ENCODE measurements at regions not wholly inside any gene's neighbourhood (a gene's known extent, or its start where the extent isn't known, plus 50 kb on each side); places are given as distances from the start of the nearest gene placed in this dataset.
"Not testable (repeated sequence)": the region's sequence is repeated elsewhere in the genome, so short reads cannot be mapped to it uniquely, and the experiment has no call there.

- no peak for DNase-seq
Observed at GRCh38 chr10:22875581-22875980, 52.3 kb upstream of the ARMC3 start.

DNA sequence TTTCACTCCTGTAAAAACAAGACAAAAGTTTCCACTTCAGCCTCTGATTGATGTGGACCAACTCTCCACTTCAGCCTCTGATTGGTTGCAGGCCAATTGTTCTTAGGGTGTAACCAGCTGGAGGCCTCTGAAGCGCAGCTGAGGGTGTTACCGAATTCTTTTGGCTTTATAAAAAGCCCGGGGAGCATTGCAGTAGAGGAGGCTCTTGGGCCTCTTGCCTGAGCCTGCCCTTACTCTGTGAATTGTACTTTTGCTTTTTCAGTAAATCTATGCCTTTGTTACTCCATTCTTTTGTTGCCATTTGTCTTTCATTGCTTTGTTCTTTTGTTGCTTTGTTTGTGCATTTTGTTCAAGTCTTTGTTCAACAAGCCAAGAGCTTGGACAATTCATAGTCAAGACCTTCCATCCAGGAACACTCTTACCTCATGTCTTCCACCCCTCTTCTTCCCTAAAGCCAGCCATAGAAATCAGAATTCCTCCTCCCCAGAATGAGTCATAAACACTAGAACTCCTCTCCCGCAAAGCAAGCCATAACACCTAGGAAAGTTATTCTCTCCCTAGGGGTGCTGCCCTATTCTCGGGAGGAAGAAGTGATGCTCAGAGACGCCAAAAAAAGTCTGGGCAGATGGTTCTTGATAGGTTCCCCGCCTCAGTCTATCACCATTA is 53.5 kb upstream of the ARMC3 start:
- DNase-seq, result peak; percentile 70

DNA sequence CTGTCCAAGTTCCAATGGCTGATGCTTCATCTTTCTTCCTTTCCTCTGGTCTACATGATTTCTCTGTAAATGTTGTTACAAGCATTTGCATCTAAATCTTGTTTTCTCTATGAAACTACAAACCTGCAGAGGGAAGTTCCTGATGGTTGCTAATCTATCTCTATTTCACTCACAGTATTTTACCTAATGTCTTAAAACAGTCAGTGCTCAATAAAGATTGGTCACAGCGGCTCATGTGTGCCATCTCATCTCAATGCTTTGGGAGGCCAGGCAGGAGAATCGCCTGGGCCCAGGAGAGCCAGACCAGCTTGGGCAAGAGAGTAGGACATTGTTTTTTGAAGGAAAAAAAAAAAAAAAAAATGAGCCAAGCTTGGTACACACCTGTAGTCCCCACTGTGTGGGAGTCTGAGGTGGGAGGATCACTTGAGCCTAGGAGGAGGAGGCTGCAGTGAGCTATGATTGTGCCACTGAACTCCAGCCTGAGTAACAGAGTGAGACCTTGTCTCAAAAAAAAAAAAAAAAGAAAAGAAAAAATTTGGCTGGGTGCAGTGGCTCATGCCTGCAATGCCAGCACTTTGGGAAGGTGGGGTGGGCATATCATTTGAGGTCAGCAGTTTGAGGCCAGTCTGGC is 71.3 kb upstream of the ARMC3 start:
- DNase-seq, result no peak

DNA sequence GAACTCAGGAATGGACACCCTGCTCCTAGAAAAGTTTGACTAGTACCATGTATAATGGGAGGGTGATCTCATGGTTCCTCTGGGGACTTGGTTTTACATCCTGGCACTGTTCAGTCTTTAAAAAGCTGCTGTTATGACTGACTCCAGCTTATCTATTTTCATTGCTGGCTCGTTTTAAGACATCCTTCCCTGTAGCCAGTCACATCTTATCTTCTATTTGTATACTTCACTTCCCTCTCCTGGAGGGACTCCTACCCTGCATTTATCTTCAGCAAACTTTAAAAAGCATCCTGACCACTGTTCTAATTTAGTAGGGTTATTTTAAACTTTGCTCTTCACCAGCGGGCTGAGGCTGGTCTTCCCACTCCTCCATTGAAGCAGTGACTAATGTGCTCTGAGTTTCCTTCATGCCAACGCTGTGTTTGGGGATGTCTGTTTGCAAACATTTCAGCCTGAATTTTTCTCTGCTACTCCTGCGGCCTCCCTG is 72.9 kb upstream of the ARMC3 start:
- DNase-seq, result no peak

- DNase-seq, result no peak
Observed at GRCh38 chr10:22853906-22854447, 73.9 kb upstream of the ARMC3 start.

DNA sequence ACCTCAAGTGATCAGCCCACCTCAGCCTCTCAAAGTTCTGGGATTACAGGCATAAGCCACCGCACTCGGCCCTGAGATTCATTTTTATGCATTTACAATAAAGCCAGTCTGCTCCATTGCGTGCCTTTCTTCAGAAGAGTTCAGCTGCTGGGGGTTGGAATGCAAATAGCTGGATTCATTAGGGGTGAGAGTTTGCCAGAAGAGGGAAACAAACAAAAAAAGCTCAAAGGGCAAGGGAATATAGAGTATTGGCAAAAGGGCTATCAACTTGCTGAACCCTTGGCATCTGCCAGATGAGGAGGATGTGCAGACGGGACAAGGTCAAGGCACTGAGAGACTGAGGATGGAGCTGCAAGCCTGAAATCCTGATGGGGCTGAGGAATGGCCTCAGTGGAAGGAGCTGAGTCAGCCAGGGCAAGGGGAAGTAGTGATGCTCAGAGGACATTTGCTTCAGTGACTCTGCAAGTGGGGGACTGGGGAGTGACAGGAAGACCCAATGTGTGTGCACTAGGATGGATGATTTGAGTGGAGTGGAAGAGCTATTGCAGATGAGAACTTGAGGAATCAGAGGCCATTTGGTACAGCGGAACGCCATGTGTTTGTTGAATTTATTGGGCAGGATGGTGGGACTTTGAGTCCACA is 75.0 kb upstream of the ARMC3 start:
- DNase-seq, result no peak

DNA sequence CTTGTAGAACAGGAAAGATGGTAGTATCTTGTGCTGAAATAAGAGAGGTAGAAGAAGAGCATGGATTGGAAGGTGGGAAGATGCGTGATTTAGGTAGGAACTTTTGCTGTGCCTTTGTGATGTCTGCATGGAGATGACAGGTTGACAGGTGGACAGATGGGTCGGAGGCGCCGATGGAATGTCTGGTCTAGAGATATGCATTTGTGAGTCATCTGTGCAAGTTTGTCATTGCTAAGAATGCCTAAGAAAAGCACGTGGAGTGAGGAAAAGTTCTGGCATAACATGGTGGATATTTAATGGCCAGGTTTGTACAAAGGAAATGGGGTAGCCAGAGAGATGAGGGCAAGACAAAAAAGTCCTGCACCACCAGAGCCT is 76.0 kb upstream of the ARMC3 start:
- DNase-seq, result no peak

GRCh38 chr10:22850541-22850940 is 77.3 kb upstream of the ARMC3 start:
- no peak for DNase-seq

DNA sequence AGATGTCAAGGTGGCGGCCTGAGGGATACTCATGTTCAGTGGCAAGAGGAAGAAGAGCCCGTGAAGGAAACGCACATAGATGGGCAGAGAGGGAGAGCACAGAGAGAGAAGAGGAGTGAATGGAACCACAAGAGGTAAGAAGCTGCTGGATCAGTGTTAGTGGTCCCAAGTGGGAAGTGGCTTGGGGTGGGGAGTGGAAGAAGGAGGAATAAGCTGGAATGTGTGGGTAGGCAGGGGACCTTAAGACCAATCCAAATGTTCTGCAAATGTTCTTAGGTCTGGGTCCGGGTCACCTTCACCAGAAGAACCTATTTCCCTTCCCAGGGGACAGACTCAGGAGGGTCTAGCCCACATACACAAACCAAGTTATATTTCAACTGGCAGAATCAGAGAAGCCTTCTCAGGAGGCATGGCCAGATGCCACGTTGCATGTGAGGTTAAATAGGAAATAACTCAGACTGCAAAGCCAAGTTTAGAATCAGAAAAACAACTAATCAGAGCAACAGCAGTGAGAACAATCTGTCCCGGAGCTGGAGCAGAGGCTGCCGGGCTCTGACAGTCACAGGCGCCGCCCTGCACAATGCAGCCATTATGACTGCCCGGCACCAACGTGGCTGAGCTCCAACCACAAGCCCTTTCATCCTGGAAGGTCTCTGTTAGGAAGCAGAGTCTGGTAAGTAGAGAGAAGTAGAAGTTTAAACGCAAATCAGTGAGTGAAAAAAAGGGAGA is 78.6 kb upstream of the ARMC3 start:
- no peak for DNase-seq

GRCh38 chr10:22848509-22848908 is 79.3 kb upstream of the ARMC3 start:
- DNase-seq, result no peak

- DNase-seq, result no peak
Observed at GRCh38 chr10:22846294-22846693, 81.6 kb upstream of the ARMC3 start.

DNA sequence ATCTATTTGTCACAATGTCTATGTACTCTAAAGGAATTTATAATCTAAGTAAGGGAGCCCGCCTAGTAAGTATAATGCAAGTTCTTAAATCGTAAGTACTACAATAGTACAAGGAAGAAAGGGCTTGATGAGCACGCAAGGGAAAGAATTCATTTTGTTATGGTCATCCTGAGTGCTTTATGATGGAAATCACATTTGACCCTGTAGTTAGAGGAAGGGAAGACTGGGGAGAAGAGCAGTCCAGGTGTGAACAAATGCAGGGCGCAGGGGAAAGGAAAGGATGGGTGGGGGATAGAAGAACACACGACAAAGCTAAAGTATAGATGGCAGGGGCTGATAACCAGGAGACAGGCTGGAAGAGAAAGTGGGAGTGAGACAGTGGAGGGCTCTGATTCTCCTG is 88.2 kb upstream of the ARMC3 start:
- DNase-seq, result no peak

DNA sequence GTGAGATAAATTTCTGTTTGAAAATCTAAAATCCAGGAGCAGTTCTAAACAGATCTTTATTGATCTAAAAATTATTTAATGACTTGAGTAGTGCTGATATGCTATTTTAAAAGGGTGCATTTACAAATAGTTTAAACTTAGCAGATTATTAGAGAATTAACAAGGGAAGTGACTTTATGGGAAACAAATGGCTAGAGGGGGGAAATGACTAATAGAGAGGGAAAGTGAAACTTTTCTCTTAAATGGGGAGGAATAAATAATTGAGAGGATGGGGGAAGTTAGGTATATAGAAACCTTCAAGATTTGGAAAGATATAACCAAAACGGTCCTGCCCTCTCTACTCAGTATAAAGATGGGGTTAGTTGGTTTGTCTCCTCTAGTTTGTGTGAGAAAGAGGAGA is 90.1 kb upstream of the ARMC3 start:
- DNase-seq, result no peak

GRCh38 chr10:22837351-22837750 is 90.5 kb upstream of the ARMC3 start:
- DNase-seq, result no peak

DNA sequence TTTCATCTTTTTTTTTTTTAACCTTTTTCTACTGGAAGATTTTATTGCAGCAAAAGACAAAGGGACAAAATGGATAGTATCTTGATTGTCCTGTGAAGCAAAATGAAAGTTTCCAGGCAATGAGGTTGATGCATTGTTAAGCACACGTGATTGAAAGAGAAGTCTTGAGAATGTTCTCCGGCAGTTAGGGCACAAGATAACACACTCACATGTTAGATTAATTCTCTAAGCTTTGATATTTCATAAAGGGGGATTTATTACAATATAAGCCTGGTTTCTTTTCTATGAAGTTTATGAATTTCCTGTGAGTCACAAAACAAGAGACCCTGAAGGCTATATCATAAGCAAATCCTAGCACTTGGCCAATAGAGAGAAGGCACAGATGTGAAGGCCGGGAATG is 93.4 kb upstream of the ARMC3 start:
- no peak for DNase-seq

GRCh38 chr10:22833781-22834180 is 94.1 kb upstream of the ARMC3 start:
- DNase-seq, result no peak

DNA sequence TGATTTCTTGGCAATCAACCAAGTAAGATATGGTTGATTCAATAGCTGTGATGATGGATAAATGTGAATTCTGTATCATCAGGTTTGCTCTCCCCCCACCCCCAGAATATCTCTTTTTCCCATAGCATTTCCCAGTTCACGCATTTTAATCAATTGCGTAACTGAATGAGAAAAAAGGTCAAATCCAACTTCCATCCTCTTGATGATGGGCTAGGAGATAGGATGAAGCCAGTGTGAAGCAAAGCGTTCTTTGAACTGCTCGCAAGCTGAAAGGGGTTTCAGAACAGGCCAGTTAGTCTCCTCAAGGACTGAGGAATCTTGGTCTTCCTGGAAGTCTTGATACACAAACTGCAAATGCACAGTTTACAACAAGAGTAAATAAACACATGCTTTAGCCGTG is 94.5 kb upstream of the ARMC3 start:
- no peak for DNase-seq

- no peak for DNase-seq
Observed at GRCh38 chr10:22832851-22833250, 95.0 kb upstream of the ARMC3 start.

- no peak for DNase-seq
Observed at GRCh38 chr10:22832066-22832602, 95.7 kb upstream of the ARMC3 start.

DNA sequence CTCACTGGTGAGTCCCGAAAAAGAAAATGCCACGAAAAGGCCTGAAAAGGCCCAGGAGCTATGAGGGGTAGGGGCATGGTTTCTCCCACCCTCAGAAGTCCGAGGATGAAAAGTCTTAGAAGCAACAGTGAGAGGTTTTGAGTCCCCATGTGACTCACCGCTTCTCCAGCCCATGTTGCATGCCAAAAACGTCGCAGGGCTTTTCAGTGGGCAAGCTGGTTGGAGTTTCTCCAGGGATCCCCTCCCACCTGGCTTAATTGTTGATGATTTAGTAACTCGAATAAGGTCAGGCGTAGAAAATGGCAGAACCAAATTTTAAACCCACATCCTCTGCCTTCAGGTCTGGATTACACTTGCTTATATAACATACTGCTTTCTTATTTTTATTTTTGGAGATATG is 96.3 kb upstream of the ARMC3 start:
- no peak for DNase-seq

DNA sequence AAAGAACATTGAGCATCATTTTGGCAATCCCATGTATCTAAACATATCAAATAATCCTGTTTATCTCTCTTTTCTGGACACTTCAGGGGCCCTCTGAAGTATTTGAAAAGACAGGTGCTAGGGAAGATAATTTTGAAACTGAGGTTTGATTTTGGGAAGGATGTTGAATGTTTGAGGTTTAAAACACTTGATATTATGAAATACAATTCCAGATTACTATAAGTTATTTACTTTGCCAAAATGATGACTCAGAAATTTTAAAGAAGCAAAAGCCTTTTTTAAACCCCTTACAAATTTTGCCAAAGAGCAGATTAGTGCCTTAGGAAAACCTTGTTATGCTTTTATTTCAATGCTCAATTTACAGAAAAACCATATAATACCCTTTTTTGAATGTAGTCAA is 99.1 kb upstream of the ARMC3 start:
- DNase-seq, result not testable (repeated sequence)

DNA sequence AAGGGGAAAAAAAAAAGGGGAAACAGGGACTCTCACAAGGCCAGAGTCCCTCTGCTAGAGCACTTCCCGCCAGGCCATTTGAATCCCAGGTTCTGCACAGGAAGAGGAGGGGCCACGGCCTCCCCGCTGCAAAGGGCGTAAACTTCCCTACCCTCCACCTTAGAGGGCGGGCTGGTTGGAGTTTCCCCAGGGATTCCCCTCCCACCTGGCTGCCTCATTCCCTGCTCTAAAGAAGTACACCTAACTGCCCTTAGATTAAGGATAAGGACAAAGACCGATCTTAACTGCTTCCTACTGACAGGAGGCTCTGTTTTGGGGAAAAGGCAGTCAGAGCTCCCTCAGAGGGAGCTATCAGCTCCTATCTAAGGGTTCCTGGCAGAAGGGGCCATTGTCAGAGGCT is 102.0 kb upstream of the ARMC3 start:
- DNase-seq, result no peak

GRCh38 chr10:22824984-22825383 is 102.9 kb upstream of the ARMC3 start:
- DNase-seq, result no peak
